GM21381 (cell line): ENCODE measurements at regions not wholly inside any gene's neighbourhood (a gene's known extent, or its start where the extent isn't known, plus 50 kb on each side); places are given as distances from the start of the nearest gene placed in this dataset.
A peak's percentile ranks its signal among the peaks of the same experiment; 100 is the strongest.
"Not testable (repeated sequence)": the region's sequence is repeated elsewhere in the genome, so short reads cannot be mapped to it uniquely, and the experiment has no call there.

Experiments used
- ATAC-seq: cut with Tn5 transposase; IDR thresholded peaks from one replicate; pipeline ENCODE4 v1.9.1; 2021; ENCODE audit warnings: mild to moderate bottlenecking, moderate library complexity; ENCODE audit not compliant: unreplicated experiment

DNA sequence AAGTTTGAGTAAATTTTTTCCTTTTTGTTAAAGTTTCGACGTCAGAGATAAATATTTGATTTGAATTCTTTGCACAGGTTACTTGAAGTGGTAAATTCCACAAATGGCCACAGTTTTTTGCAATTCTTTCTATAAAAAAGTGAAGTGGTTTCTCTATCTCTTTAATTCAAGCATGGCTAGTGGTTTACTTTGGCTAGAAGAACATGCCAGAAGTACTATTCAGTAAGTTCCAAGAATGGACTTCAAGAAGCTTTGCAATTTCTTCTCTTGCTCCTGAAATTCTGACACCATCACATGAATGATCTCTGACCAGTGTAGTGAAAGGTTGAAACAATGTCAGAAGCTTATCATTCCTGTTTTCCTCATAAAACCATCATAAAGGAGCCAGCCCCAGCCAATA, 55.7 kb upstream of the RNPC3 start:
- ATAC-seq = no peak

DNA sequence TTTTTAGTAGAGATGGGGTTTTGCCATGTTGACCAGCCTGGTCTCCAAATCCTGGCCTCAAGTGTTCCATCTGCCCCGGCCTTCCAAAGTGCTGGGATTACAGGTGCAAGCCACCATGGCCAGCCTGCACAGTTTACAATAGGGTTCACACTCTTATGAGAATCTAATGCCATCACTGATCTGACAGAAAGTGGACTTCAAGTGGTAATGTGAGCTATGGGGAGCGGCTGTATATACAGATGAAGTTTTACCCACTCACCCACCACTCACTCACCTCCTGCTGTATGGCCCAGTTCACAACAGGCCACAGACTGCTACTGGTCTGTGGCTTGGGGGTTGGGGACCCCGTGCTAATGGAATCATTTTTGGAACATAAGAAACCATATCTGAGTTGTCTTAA, 58.4 kb upstream of the RNPC3 start:
- ATAC-seq = no peak

DNA sequence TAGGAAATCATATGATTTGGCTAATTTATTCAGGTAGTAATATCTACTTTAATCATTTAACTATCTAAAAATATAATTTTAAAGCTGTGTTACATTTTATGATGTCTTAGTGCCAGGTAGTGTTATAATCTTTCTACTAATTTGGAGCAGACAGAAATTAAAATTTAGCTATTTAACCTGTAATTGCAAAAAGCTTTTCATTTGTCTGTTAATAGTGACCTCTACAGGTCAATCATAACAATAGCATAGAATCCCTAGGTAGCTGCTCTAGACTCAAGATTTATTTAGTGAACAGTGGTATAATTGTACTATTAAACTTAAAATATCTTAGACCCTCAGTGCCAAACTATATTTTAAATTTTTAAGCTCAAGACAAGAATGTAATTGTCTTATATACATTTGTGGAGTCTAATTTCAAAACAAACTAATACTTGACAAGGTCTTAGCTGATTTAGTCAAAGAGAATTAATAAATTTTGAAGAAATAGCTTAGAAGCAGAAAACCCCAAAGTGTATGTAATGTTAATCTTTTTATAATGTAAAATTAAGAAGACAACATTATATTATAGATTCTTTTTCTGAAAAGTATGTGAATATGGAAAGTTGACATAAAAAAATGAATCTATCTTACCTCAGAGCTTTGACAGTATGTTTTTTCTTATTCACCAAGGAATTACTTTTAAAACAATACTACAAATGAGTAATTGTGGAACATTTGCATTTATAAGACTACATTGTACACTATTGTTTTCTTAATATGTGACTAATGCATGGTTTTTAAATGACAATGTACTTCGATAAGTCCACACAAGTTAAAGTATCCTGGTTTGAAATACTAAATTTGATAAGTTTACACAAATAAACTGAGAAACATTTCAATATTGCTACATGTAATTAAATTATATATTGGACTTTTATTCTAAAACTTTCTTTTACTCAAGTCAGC, 64.1 kb upstream of the RNPC3 start:
- ATAC-seq = peak; percentile 84

DNA sequence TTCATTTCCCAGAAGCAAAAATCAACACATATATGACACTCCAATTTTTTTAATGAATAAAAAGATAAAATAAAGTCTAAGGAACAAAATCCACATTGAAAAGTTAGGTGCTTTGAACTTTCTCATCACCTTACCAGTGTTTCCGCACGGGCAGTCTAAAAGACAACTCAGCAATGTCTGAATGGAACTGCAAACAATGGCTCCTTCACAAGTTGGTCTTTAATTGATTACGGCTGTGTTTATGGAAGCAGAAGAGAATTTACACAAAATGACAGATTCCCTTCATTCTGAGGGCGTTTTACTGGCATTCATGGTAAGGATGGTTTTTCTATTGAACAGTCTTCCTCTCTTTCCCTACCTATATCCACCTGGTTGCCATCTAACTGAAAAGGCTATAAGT, 65.0 kb upstream of the RNPC3 start:
- no peak for ATAC-seq

DNA sequence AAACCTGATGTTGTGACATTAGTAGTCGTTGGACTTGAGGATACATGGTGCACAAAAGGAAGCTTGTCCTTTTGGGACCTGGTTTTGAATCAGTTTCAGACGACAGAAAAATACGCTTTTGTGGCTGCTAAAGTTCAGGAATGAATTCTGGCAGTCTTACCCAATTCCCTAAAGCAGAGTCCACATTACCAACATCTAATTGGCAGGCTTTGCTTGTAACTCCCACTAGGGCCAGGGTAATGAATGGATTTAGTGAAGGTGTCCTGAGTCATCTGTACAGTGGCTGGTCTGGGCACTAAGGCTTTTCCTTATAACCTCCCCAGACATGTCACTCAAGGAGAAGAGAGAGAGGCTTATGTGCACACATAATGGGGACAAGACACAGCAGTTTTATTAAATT, 66.2 kb upstream of the RNPC3 start:
- ATAC-seq = no peak

DNA sequence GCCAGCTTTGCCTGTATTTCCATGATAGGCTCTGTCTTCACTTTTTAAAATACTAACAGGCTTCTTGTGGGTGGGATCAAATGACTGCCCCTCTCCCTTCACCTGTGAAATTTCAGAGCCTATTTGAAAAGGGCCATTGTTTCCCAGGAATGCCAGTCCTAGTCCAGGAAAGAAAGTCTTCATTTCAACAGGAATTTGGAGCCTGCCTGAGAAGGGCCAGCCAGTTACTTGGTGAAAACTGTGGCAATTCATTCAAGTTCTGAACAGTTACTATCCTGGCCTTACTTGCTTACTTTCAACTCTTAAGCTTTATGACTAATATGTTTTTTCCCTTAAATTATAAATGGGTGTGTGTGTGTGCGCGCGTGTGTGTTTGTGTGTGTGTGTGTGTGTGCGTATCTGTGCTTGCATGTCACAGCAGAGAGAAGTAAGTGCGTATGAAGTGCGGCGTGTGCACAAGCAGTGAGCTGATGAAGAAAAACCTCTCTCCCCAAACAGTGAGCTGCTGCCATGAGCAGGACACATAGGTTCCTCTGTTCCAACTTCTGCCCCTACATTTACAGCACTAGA, 67.5 kb upstream of the RNPC3 start:
- ATAC-seq = no peak

DNA sequence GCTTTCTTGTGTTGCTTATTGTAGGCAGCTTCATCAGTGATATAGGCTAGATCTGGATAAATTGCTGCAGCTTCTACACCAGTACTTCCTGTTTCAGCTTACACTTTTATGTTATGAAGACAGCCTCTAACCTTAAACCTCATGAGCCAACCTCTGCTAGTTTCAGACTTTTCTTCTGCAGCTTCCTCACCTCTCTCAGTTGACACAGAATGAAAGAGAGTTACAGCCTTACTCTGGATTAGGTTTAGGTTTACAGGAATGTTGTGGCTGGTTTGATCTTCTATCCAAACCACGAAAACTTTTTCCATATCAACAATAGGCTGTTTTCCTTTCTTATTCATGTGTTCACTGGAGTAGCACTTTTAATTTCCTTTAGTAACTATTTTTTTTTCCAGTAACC, 76.9 kb upstream of the RNPC3 start:
- no peak for ATAC-seq

DNA sequence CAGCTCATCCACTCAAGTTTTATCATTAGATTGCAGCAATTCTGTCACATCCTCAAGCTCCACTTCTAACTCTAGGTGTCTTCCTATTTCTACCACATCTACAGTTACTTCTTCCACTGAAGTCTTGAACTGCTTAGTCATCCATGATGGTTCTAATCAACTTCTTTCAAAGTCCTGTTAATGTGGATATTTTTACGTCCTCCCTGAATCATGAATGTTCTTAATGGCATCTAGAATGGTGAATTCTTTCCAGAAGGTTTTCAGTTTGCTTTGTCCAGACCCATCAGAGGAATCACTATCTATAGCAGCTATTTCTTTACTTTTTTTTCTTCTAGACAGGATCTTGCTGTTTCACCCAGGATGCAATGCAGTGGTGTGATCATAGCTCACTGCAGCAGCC, 78.0 kb upstream of the RNPC3 start:
- no peak for ATAC-seq

DNA sequence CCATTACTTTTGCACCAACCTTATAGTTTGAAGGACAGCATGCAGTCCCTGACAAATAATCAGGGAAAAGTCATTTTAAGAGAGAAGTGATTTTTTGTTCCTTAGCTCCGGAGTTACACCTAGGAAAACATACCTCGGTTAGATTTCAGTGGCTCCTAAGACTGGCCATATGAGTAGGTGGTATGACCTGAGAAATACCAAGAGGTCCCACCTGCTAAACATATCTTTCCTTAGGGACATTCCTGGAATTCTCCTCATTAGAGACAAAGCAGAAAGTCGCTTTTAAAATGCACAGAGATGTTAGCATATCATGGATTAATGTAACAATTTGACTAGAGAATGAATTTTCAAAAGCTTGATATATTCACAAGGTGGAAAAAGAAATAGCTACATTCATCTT, 84.2 kb upstream of the RNPC3 start:
- ATAC-seq = no peak

DNA sequence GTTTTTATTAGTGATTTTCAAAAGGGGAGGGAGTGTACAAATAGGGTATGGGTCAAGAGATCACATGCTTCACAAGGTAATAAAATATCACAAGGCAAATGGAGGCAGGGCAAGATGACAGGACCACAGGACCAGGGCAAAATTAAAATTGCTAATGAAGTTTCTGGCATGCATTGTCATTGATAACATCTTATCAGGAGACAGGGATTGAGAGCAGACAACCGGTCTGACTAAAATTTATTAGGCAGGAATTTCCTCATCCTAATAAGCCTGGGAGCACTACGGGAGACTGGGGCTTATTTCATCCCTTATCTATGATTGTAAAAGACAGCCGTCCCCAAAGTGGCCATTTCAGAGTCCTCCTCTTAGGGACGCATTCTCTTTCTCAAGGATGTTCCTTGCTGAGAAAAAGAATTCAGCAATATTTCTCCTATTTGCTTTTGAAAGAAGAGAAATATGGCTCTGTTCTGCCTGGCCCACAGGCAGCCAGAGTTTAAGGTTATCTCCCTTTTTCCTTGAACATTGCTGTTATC, 88.9 kb upstream of the RNPC3 start:
- not testable (repeated sequence) for ATAC-seq

DNA sequence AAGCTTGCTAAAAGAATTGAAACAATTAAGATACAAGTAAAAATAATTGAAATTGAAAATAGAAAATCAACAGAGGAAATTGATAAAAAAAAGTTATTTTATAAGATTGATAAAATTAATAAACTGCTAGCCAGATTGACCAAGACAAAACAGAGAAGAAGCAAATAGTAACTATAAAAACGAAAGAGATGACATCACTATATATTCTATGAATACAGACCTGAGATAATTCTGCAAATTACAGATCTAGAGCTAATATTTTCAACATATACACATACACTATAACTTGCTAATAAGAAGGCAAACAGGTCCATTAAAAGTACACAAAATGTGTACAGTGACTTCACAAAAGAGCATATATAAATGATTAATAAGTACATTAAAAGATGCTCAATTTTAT, 90.1 kb upstream of the RNPC3 start:
- ATAC-seq = no peak

DNA sequence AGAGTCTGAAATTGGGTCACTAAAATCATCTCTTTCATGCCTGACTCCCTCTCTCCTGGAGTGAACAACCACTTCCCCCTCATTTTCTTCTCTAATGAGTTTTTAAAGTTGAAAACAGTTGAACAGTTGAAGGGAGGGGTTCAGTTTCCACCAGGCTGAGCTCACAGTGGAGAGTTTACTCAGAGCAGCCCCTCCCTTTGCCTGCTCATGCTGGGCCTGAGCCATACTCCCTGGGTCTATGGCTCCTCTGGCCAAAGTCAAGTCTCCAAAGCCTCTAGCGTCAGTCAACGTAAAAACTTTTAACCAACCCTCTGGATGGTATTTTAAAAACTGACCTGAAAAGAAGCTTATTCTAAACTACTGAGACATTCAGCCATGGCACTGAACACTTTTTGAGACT, 100.8 kb upstream of the RNPC3 start:
- no peak for ATAC-seq

DNA sequence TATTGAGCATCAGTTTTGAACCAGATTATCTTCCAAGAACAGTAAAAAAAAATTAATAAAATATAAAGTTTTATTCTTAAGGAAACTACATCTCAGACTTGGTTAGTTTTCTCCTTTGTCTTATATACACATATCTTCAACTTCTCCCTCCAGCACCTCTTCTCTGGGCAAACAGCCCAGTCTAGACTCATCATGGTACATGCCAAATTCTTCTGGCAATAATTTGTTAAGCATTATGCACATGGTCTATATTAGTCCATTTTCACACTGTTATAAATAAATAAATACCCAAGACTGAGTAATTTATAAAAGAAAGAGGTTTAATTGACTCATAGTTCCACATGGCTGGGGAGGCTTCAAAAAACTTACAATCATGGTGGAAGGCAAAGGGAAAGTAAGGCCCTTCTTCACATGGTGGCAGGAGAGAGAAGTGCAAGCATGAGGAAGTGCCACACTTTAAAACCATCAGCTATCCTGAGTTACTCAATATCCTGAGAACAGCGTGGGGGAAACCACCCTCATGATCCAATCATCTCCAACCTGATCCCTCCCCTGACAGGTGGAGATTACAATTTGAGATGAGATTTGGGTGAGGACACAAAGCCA, 108.7 kb upstream of the RNPC3 start:
- ATAC-seq = no peak

DNA sequence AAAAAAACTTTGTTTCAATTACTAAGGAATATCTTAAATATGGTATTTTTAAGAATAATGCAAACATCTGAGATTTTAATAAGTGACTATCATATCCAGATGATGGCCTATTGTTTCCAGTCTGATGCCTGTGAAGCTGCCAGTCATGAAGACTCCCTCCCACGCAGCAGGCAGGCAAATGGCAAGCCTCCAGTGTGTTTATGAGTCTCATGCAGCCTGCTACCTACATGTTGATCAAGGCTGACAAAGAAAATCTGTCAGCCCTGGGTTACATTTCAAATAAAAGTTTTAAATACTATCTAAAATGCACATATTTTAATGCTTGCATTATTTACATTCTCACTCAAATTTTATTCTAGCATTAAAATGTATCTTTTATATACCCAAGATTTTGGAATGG, 137.6 kb upstream of the RNPC3 start:
- no peak for ATAC-seq

DNA sequence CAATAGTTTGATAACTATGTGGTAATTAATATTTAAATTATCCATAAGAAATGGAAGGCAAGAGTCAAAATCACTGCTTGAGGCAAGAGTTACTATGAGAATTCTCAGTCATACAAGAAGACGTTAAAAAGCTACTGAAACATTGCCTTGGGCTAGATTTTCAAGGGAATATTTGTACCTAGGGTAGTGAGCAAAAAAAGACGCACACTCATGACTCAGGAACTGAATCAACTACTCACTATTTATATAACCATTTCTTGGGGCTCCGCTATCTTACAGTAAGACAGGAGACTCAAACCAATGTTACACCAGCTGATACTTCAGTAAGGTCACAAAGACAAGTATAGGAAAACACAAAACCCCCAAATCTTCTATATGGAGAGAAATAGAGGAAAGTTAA, 151.5 kb upstream of the RNPC3 start:
- ATAC-seq = no peak

DNA sequence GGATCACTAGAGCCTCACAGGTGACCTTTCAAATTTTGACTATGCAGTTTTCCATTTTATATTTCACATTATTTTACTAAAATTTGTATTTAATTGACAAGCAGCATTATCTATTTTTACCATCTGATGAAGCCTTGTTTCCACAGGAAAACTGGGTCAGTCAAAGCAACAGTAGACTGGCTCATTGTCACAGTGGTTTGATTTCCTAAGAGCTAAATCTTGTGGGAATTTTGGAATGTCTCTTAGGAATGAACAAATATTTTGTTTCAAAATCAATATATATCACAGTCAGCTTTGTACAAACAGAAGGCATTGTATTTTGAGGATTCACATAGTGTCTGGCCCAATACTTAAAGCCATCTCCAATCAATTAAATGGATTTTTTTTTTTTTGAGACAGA, 152.6 kb upstream of the RNPC3 start:
- no peak for ATAC-seq

DNA sequence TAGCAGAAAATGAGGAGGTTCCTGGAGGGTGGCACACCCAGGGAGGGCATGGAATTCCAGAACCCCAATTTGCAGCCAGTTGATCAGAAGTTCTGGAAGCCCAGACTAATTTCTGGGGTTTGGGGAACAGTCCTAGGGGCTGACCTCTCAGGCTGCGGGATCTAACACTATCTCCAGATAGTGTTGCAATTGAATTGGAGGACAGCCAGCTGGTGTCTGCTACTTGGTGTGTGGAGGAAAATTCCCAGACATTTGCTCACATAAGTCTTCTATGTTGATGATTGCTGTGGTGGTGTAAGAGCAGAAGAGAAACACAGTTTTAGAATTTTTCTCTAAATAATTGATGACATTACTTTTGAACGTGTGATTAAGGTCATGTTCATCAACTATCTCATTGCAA, 154.3 kb upstream of the RNPC3 start:
- no peak for ATAC-seq

DNA sequence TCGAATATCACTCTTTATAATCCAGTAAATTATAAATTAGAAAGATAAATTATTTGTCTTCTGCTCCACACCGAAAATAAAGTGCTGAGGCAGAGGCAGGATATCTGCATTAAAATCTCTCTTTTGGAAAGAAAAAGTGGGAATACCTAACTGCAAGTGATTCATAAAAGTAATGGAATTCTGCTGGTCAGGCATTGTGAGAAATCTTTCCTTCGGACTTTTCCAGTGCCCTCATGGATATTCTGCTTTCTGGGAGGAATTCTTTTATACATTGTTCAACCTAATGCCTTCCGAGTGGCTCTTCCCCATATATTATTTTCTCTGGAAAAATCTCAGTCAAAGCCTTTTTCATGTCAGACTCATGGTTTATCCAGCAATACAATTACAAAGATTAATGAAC, 158.3 kb upstream of the RNPC3 start:
- no peak for ATAC-seq

DNA sequence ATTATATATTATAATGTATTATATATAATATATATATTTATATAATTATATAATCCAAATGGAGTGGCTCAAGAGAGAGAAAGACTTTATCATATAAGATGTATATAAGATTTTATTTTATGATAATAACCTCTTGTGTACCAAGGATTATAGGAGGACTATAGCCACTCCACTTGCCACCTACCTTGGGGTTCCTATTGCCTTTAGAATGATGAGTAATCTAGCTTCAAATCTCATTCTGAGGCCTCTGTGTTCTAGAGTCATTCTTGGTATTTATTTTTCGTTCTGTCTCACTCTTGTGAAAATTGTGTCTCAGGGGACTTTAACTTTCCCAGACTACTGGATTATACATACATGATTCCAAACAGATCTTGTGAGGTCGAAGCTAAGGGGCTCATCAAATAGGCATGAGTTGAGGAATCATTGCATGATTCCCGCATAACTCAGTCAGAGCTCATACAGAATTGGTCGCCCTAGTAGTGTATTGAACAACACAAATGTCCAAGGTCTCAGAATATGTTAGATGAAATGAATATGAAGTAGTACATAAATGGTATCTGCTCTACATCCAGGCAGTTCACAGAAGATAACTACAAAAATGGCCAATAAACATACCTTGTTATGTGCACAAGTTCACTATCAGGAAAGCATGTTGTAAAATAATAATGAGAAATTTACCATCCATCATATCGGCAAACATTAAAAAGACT, 159.5 kb upstream of the RNPC3 start:
- no peak for ATAC-seq

DNA sequence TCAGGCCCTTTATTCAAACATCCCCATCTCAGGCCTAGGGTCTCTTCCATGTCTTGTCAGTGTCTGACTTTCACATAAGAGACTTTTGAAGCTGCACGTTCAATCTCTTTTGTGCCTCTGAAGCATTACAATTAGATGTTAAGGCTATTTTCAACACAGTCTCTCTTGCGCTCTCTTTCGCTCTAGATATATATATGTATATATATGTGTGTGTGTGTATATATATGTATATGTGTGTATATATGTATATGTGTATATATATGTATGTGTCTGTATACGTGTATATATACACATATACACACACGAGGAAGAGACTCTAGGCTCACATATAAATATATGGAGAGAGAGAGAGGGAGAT, 162.5 kb upstream of the RNPC3 start:
- no peak for ATAC-seq

DNA sequence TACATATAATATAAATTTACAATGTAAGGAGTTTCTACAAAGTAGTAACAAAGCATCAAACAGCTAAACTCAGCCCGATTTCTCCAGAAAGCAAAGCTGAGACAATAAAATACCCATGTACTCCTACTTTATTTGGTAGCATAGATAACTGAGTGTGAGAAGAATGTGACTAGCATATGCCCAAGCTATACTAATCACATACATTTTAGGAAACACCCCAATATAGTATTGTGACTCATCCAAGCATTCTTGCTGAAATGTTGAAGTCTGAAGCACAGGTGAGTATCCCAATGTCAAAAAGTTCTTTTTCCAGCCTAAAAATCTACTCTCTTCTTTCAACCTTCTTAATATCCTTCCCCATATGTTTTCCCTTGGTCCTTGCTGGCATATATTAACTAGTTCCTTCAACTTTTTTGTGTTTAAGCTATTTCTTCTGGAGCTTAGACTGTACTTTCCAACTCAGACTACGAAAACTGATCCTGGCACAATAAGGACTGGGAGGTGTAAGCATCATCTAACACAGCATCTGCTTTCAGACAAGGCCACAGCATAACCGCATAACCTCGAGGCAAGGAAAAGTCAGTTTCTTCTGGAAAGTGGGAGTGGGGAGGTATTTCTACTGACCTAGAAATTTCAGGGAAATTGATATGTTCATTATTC, 163.0 kb upstream of the RNPC3 start:
- ATAC-seq = no peak
